Calu3 (cell line): ENCODE measurements at regions not wholly inside any gene's neighbourhood (a gene's known extent, or its start where the extent isn't known, plus 50 kb on each side); places are given as distances from the start of the nearest gene placed in this dataset.

Experiments used
- BruUV-seq: library from RNA; stranded (reverse); fragments of 400-500 nt; replicated peaks from 2 replicates; lab custom pipeline; 2021; lab: Mats Ljungman, UMichigan
- CTCF ChIA-PET: fragments of 300-600 bp; sonication (Branson Sonifier 250); formaldehyde crosslinking; loops from one replicate; lab custom pipeline; 2022; ENCODE audit warnings: antibody characterized with exemption; lab: Charles Lee
- DNase-seq: peaks from one replicate; pipeline ENCODE4 v3.0.0; 2022
- H3K27ac Mint-ChIP-seq: one replicate; pipeline ENCODE4 v1.8.0; 2022; ENCODE audit warnings: mixed read lengths; ENCODE audit not compliant: unreplicated experiment
- H3K27me3 Mint-ChIP-seq: one replicate; pipeline ENCODE4 v1.8.0; 2022; ENCODE audit warnings: mixed read lengths; ENCODE audit not compliant: unreplicated experiment
- H3K36me3 Mint-ChIP-seq: one replicate; pipeline ENCODE4 v1.8.0; 2022; ENCODE audit warnings: mild to moderate bottlenecking, moderate library complexity, mixed read lengths; ENCODE audit not compliant: insufficient read depth, unreplicated experiment
- H3K4me1 Mint-ChIP-seq: one replicate; pipeline ENCODE4 v1.8.0; 2022; ENCODE audit warnings: mild to moderate bottlenecking, low read depth, mixed read lengths; ENCODE audit not compliant: unreplicated experiment
- H3K4me3 Mint-ChIP-seq: one replicate; pipeline ENCODE4 v1.8.0; 2022; ENCODE audit warnings: mild to moderate bottlenecking, low read depth, moderate library complexity, mixed read lengths; ENCODE audit not compliant: unreplicated experiment
- H3K9me3 Mint-ChIP-seq: one replicate; pipeline ENCODE4 v1.8.0; 2022; ENCODE audit warnings: low read depth, mixed read lengths; ENCODE audit not compliant: unreplicated experiment
- CTCF ChIP-seq: fragments of 200-600 bp; IDR thresholded peaks from one replicate; pipeline ENCODE4 v1.8.0; 2022; ENCODE audit warnings: antibody characterized with exemption; ENCODE audit not compliant: unreplicated experiment
- intact Hi-C: fragments of 100-400 bp; cut with micrococcal nuclease; formaldehyde crosslinking; loops from one replicate; pipeline ENCODE4 v1.10.0; 2022; ENCODE audit not compliant: unreplicated experiment

- CTCF ChIA-PET, result no interaction called here
- TF ChIP-seq CTCF, result no peak
- H3K4me3 Mint-ChIP-seq, result no peak overlapping the region
- intact Hi-C loops, result no loop called here
- BruUV-seq, result no TSS peak
- H3K27ac Mint-ChIP-seq, result no peak overlapping the region
- no peaks in the 10 kb centered on the region for H3K27me3 Mint-ChIP-seq
- H3K36me3 Mint-ChIP-seq, result no peaks in the 10 kb centered on the region
- H3K9me3 Mint-ChIP-seq, result peaks cover 20% of the 10 kb centered on the region
- DNase-seq, result no peak
- no peaks in the 10 kb centered on the region for H3K4me1 Mint-ChIP-seq
Measured at GRCh38 chr13:54593504-54593903, 1564.9 kb downstream of the OLFM4 start.

GRCh38 chr13:54597540-54598088, 1569.0 kb downstream of the OLFM4 start:
- no peak for DNase-seq
- H3K4me3 Mint-ChIP-seq, result no peak overlapping the region
- no peak for TF ChIP-seq CTCF
- H3K9me3 Mint-ChIP-seq, result peaks cover 12% of the 10 kb centered on the region
- no peaks in the 10 kb centered on the region for H3K27me3 Mint-ChIP-seq
- no peaks in the 10 kb centered on the region for H3K36me3 Mint-ChIP-seq
- H3K27ac Mint-ChIP-seq, result no peak overlapping the region
- CTCF ChIA-PET, result no interaction called here
- no TSS peak for BruUV-seq
- no peaks in the 10 kb centered on the region for H3K4me1 Mint-ChIP-seq
- intact Hi-C loops, result no loop called here

- Mint-ChIP-seq H3K4me1 (no peaks in the 10 kb centered on the region), H3K36me3 (no peaks in the 10 kb centered on the region), H3K27me3 (no peaks in the 10 kb centered on the region), H3K9me3 (peaks cover 11% of the 10 kb centered on the region), H3K27ac (no peak overlapping the region), H3K4me3 (no peak overlapping the region)
- no peak for TF ChIP-seq CTCF
- DNase-seq, result no peak
- BruUV-seq, result no TSS peak
- CTCF ChIA-PET, result no interaction called here
- intact Hi-C loops, result no loop called here
Measured at GRCh38 chr13:54599413-54599812, 1570.8 kb downstream of the OLFM4 start.

GRCh38 chr13:54606944-54607343, 1578.3 kb downstream of the OLFM4 start:
- intact Hi-C loops, result no loop called here
- H3K9me3 Mint-ChIP-seq, result peaks cover 20% of the 10 kb centered on the region
- no peak for DNase-seq
- CTCF ChIA-PET, result no interaction called here
- H3K27me3 Mint-ChIP-seq, result no peaks in the 10 kb centered on the region
- TF ChIP-seq CTCF, result no peak
- H3K36me3 Mint-ChIP-seq, result no peaks in the 10 kb centered on the region
- BruUV-seq, result no TSS peak
- H3K4me3 Mint-ChIP-seq, result no peak overlapping the region
- no peaks in the 10 kb centered on the region for H3K4me1 Mint-ChIP-seq
- no peak overlapping the region for H3K27ac Mint-ChIP-seq
